Keratinocyte (primary cell): ENCODE measurements at regions not wholly inside any gene's neighbourhood (a gene's known extent, or its start where the extent isn't known, plus 50 kb on each side); places are given as distances from the start of the nearest gene placed in this dataset.
"Not testable (repeated sequence)": the region's sequence is repeated elsewhere in the genome, so short reads cannot be mapped to it uniquely, and the experiment has no call there.

ENCODE experiments used
- CTCF ChIP-seq, 3 experiments: IDR thresholded peaks in 1 of 3; conservative IDR thresholded peaks in 1 of 3; optimal IDR thresholded peaks in 1 of 3; 2 replicates in 2 of 3; 3 replicates in 1 of 3; pipeline versions ENCODE3 to v1.5.1; 2011; ENCODE audit warnings: low read length in 3 of 3, mild to moderate bottlenecking in 3 of 3, moderate library complexity in 2 of 3, control low read depth in 1 of 3, inconsistent platforms in 1 of 3; ENCODE audit not compliant: insufficient read depth in 2 of 3; ENCODE audit errors: extremely low read depth in 1 of 3
- EZH2 ChIP-seq: IDR thresholded peaks from one replicate; pipeline ENCODE4 v1.6.1; 2012; ENCODE audit warnings: inconsistent platforms, mild to moderate bottlenecking, low read length, moderate library complexity

GRCh38 chrX:52568146-52568545 is 51.3 kb upstream of the XAGE1B start:
- TF ChIP-seq CTCF (optimal IDR thresholded peaks at IDR 0.05 in 1 of 3, IDR thresholded peaks at IDR 0.05 in 1 of 3, conservative IDR thresholded peaks at IDR 0.05 in 1 of 3; ENCODE audit: extremely low read depth in 1 of 3, insufficient read depth in 2 of 3, low read length in 3 of 3); EZH2: not testable (repeated sequence)
